SK-N-SH (cell line): ENCODE measurements at regions not wholly inside any gene's neighbourhood (a gene's known extent, or its start where the extent isn't known, plus 50 kb on each side); places are given as distances from the start of the nearest gene placed in this dataset.

Experiments
- CTCF ChIA-PET: fragments of 300-600, 350-600 bp; formaldehyde crosslinking; extraction: SDS; loops from one replicate; lab custom pipeline; 2021; lab: Yijun Ruan, JAX
- POLR2A ChIA-PET: fragments of 350-600 bp; sonication (Branson Sonifier 250); formaldehyde crosslinking; extraction: SDS; loops from one replicate; lab custom pipeline; 2020; ENCODE audit warnings: antibody characterized with exemption, inconsistent platforms; lab: Yijun Ruan, JAX
- DNase-seq: peaks from one replicate; pipeline ENCODE4 v3.0.0; 2012
- H2AFZ ChIP-seq: fragments of 200-600 bp; sonication (generic); 2 replicates; pipeline ENCODE4 v1.8.1; 2016; ENCODE audit warnings: antibody characterized with exemption, mild to moderate bottlenecking, low read depth
- H3F3A ChIP-seq: fragments of 200-600 bp; sonication (generic); replicated peaks from 2 replicates; pipeline ENCODE3; 2016; ENCODE audit warnings: antibody characterized with exemption, mild to moderate bottlenecking; ENCODE audit not compliant: insufficient read depth
- H3K27ac ChIP-seq, 2 experiments: fragments of 200-500 bp in 1 of 2; fragments of 200-600 bp in 1 of 2; sonication (Bioruptor generic) in 1 of 2; sonication (generic), shearing (Covaris generic) in 1 of 2; 2 replicates each; pipeline versions ENCODE4 v1.5.1 to v1.6.1; 2014 to 2016; ENCODE audit warnings: low read depth in 2 of 2, inconsistent platforms in 1 of 2, low read length in 1 of 2, mild to moderate bottlenecking in 1 of 2, mixed read lengths in 1 of 2
- H3K27me3 ChIP-seq: fragments of 200-600 bp; sonication (generic), shearing (Covaris generic); 2 replicates; pipeline ENCODE4 v1.6.1; 2016; ENCODE audit warnings: mixed run types; ENCODE audit not compliant: insufficient read depth
- H3K36me3 ChIP-seq, 2 experiments: fragments of 200-500 bp in 1 of 2; fragments of 200-600 bp in 1 of 2; sonication (Bioruptor generic) in 1 of 2; sonication (generic) in 1 of 2; replicated peaks in 1 of 2; 2 replicates each; pipeline versions ENCODE3 to v1.5.1; 2014 to 2016; ENCODE audit warnings: low read length in 1 of 2, mild to moderate bottlenecking in 1 of 2; ENCODE audit not compliant: insufficient read depth in 2 of 2, control insufficient read depth in 1 of 2
- H3K4me1 ChIP-seq, 2 experiments: fragments of 200-500 bp in 1 of 2; fragments of 200-600 bp in 1 of 2; sonication (Bioruptor generic) in 1 of 2; sonication (generic), shearing (Covaris generic) in 1 of 2; 2 replicates each; pipeline versions ENCODE4 v1.5.1 to v1.6.1; 2014 to 2016; ENCODE audit warnings: low read depth in 1 of 2, low read length in 1 of 2, mixed run types in 1 of 2; ENCODE audit not compliant: insufficient read depth in 2 of 2, control insufficient read depth in 1 of 2
- H3K4me2 ChIP-seq: fragments of 200-600 bp; sonication (generic), shearing (Covaris generic); 2 replicates; pipeline ENCODE4 v1.6.1; 2017; ENCODE audit warnings: mixed run types
- H3K4me3 ChIP-seq, 2 experiments: fragments of 200-500 bp in 1 of 2; fragments of 200-600 bp in 1 of 2; sonication (Bioruptor generic) in 1 of 2; sonication (generic), shearing (Covaris generic) in 1 of 2; 2 replicates each; pipeline versions ENCODE4 v1.5.1 to v1.8.1; 2014 to 2016; ENCODE audit warnings: low read depth in 2 of 2, inconsistent platforms in 1 of 2, low read length in 1 of 2, mild to moderate bottlenecking in 1 of 2, mixed read lengths in 1 of 2, moderate library complexity in 1 of 2
- H3K79me2 ChIP-seq: fragments of 200-600 bp; sonication (generic); 2 replicates; pipeline ENCODE4 v1.8.1; 2017; ENCODE audit warnings: mild to moderate bottlenecking; ENCODE audit not compliant: insufficient read depth
- H3K9ac ChIP-seq: fragments of 200-600 bp; sonication (generic); 2 replicates; pipeline ENCODE4 v1.6.1; 2017; ENCODE audit warnings: mixed run types
- H3K9me2 ChIP-seq: fragments of 200-600 bp; sonication (generic); 2 replicates; pipeline ENCODE4 v1.6.1; 2017; ENCODE audit warnings: mixed run types
- H3K9me3 ChIP-seq: fragments of 200-600 bp; sonication (generic); 2 replicates; pipeline ENCODE4 v1.6.1; 2017; ENCODE audit warnings: mixed run types, mild to moderate bottlenecking, moderate library complexity
- H4K20me1 ChIP-seq: fragments of 200-600 bp; sonication (generic); 2 replicates; pipeline ENCODE4 v1.6.1; 2017; ENCODE audit warnings: mild to moderate bottlenecking, mixed run types; ENCODE audit not compliant: insufficient read depth
- CHD2 ChIP-seq: fragments of 150-350 bp; IDR thresholded peaks from 2 replicates; pipeline ENCODE4 v1.6.1; 2018; ENCODE audit warnings: low read length; ENCODE audit not compliant: partially characterized antibody
- ELF1 ChIP-seq: IDR thresholded peaks from 2 replicates; pipeline ENCODE4 v1.4.0; 2012
- FOSL2 ChIP-seq: IDR thresholded peaks from 2 replicates; pipeline ENCODE4 v1.4.0; 2012; ENCODE audit warnings: low read depth, mild to moderate bottlenecking, moderate library complexity, borderline replicate concordance
- FOXJ3 ChIP-seq: sonication (generic); formaldehyde crosslinking; IDR thresholded peaks from 2 replicates; pipeline ENCODE4 v1.5.1; 2020; ENCODE audit warnings: mild to moderate bottlenecking, missing genetic modification reagents
- FOXM1 ChIP-seq: IDR thresholded peaks from 2 replicates; pipeline ENCODE4 v1.4.0; 2012; ENCODE audit warnings: low read depth, mild to moderate bottlenecking
- JUND ChIP-seq: IDR thresholded peaks from 2 replicates; pipeline ENCODE4 v1.4.0; 2012
- MAX ChIP-seq: IDR thresholded peaks from 2 replicates; pipeline ENCODE4 v1.4.0; 2012; ENCODE audit warnings: low read depth
- MXI1 ChIP-seq: IDR thresholded peaks from 2 replicates; pipeline ENCODE4 v1.6.1; 2012; ENCODE audit warnings: mild to moderate bottlenecking, low read depth, low read length, improper control_type of control experiment
- NFIC ChIP-seq: IDR thresholded peaks from 2 replicates; pipeline ENCODE4 v1.4.0; 2012; ENCODE audit warnings: borderline replicate concordance
- RFX5 ChIP-seq: IDR thresholded peaks from 2 replicates; pipeline ENCODE4 v1.6.1; 2012; ENCODE audit warnings: mild to moderate bottlenecking, improper control_type of control experiment, low read length
- SIN3A ChIP-seq: IDR thresholded peaks from 2 replicates; pipeline ENCODE4 v1.6.1; 2012; ENCODE audit warnings: low read depth, mild to moderate bottlenecking, low read length, moderate library complexity, borderline replicate concordance
- SMC3 ChIP-seq: IDR thresholded peaks from 2 replicates; pipeline ENCODE4 v1.6.1; 2012; ENCODE audit warnings: low read depth, low read length, improper control_type of control experiment
- TCF12 ChIP-seq: IDR thresholded peaks from 2 replicates; pipeline ENCODE4 v1.4.0; 2012
- TEAD4 ChIP-seq: IDR thresholded peaks from 2 replicates; pipeline ENCODE4 v1.4.0; 2012; ENCODE audit warnings: mild to moderate bottlenecking, borderline replicate concordance; ENCODE audit not compliant: insufficient read depth
- ZBTB33 ChIP-seq: IDR thresholded peaks from 2 replicates; pipeline ENCODE4 v1.4.0; 2012; ENCODE audit warnings: low read depth, borderline replicate concordance
- WGBS: methylation state at CpG from one replicate; pipeline ENCODE4 v1.1.6; 2017; ENCODE audit warnings: low lambda C conversion rate; 5-methylcytosine and 5-hydroxymethylcytosine counted together
- TF ChIP-seq, protein P1 (sequence below): IDR thresholded peaks from 2 replicates; pipeline ENCODE4 v1.4.0; 2012; ENCODE audit warnings: low read depth, borderline replicate concordance

DNA sequence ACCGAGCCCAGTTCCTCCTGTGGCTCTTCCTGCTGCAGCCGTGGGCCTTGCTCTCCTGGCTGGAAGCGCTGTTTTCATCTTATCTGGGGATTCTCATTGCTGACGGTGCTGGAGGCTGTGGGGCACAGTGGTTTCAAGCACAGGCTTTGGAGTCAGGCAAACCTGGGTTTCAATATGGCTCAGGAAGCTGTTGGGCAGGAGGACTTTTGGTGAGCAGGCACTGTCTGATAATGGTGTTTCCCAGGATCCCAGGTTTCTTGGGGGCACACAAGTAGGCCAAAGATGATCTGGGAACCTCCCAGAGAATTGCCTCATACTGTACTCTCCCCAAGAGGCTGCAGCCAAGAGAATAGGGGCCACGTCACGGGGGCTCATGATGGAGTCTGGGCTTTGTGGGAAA is 105.6 kb upstream of the TRABD2B start:
- Histone ChIP-seq H3K4me3 (no peak overlapping the region), H2AFZ (no peak overlapping the region), H3K9me2 (no peaks in the 10 kb centered on the region), H3K9me3 (no peaks in the 10 kb centered on the region), H3K4me1 (no peaks in the 10 kb centered on the region), H3F3A (no peaks in the 10 kb centered on the region), H3K4me2 (no peak overlapping the region), H3K27me3 (peaks cover 5% of the 10 kb centered on the region; the same call in 1 of the 2 replicates), H3K9ac (no peak overlapping the region), H4K20me1 (0 out of 2 replicates have a peak, but pooled peaks cover 2% of the 10 kb centered on the region), H3K79me2 (no peaks in the 10 kb centered on the region), H3K27ac (no peak overlapping the region), H3K36me3 (no peaks in the 10 kb centered on the region)
- ChIA-PET CTCF (interaction anchor here (1.4 to 6.0 kb wide), 2 partner anchors 9 to 100 kb away, joined by 8 to 76 read pairs; no protein-coding TSS in a partner anchor), POLR2A (no interaction called here)
- WGBS = 24% methylated on average over 6 of the region's 6 CpGs
- DNase-seq = no peak
- no peak for TF ChIP-seq CHD2
- TF ChIP-seq FOSL2 = no peak
- no peak for TF ChIP-seq NFIC
- no peak for TF ChIP-seq MXI1
- TF ChIP-seq SIN3A = no peak
- TF ChIP-seq SMC3 = no peak
- TF ChIP-seq TCF12 = no peak
- TF ChIP-seq, protein P1, sequence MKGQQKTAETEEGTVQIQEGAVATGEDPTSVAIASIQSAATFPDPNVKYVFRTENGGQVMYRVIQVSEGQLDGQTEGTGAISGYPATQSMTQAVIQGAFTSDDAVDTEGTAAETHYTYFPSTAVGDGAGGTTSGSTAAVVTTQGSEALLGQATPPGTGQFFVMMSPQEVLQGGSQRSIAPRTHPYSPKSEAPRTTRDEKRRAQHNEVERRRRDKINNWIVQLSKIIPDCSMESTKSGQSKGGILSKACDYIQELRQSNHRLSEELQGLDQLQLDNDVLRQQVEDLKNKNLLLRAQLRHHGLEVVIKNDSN = no peak
- no peak for TF ChIP-seq TEAD4
- no peak for TF ChIP-seq FOXM1

DNA sequence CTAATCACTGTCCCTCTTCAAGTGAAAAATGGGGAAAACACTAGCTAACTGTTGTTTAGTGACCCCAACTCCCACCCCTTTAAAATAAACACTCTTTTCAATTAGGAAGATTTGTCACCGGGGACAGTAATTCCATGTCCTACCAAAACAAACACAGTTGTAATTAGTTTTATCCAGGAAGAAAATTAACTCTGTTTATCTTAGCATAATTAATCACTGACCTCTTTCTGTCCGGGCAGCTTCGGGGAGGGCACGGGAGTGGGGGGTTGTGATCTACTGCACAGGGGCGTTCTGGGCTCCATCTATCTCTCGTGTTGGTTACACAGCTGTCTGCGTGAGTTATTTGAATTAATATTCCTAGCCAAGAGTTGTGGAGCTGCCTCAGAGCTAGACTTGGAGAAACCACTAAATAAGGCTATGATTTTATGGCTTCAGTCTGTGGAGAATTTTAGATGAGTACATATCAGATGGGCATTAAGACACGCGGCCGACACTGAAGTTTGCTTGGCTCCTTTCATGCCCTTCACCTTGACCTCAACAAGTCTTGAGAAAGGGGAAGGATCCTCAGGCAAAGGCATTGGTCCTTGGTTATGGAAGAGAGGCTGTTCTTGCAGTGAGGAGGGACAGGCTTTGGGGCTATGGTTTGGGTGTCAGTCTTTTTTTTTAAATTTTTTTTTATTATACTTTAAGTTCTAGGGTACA is 102.0 kb upstream of the TRABD2B start:
- no peak overlapping the region for H3K4me2 ChIP-seq
- ChIA-PET CTCF (interaction anchor here (1.0 to 3.3 kb wide), 5 partner anchors 10 to 361 kb away, joined by 3 to 15 read pairs (median 10); no protein-coding TSS in a partner anchor), POLR2A (no interaction called here)
- TF ChIP-seq ELF1 (no peak), JUND (no peak), MAX (no peak), MXI1 (no peak), RFX5 (no peak), ZBTB33 (no peak), FOXJ3 (CRISPR knock-in tag) (no peak)
- no peak overlapping the region for H3K27ac ChIP-seq
- 31% methylated on average over 10 of the region's 10 CpGs for WGBS
- no peak for DNase-seq
- H3K36me3 ChIP-seq = no peaks in the 10 kb centered on the region
- peaks cover 0 to under 1% of the 10 kb centered on the region in 2 experiments; a peak in 1 of 4 replicates for H3K4me1 ChIP-seq
- H3K9ac ChIP-seq = no peak overlapping the region
- no peaks in the 10 kb centered on the region for H4K20me1 ChIP-seq
- H3K9me3 ChIP-seq = no peaks in the 10 kb centered on the region
- H3K9me2 ChIP-seq = no peaks in the 10 kb centered on the region
- no peak overlapping the region for H2AFZ ChIP-seq
- no peak overlapping the region for H3K4me3 ChIP-seq
- no peaks in the 10 kb centered on the region for H3F3A ChIP-seq
- peaks cover 5% of the 10 kb centered on the region for H3K27me3 ChIP-seq
- H3K79me2 ChIP-seq = no peaks in the 10 kb centered on the region
